LNCaP clone FGC (cell line): ENCODE measurements at regions not wholly inside any gene's neighbourhood (a gene's known extent, or its start where the extent isn't known, plus 50 kb on each side); places are given as distances from the start of the nearest gene placed in this dataset.

Experiments used
- DNase-seq: peaks from one replicate; pipeline ENCODE4 v3.0.0-alpha.2; 2011; ENCODE audit warnings: low read depth
- H3K4me3 ChIP-seq: 2 replicates; pipeline ENCODE4 v1.5.1; 2011; ENCODE audit warnings: mild to moderate bottlenecking, low read depth, low read length, control low read depth
- TF ChIP-seq, protein P1 (sequence below): IDR thresholded peaks from 2 replicates; pipeline ENCODE4 v1.5.1; 2012; ENCODE audit warnings: mild to moderate bottlenecking; ENCODE audit not compliant: control insufficient read depth, insufficient read depth; ENCODE audit errors: extremely low read depth

DNA sequence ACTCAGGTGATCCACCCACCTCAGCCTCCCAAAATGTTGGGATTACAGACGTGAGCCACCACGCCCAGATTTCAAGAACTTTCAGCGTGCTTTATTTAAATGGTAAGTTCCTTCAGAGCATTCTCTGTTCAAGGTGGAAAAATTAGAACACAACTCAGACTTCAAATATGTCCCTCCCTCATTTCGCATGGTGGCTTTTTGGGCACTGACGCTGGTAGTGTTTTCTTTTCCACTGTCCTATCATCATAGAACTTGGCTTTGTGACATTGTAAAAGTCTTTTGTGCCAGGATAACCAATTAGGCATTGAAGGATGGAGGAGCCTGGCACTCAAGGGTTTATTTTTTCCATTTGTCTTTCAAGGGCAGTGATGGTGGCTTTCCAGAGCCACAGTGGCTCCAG is 190.8 kb downstream of the NUAK1 start:
- no peak for DNase-seq
- no peak overlapping the region for H3K4me3 ChIP-seq
- TF ChIP-seq, protein P1, sequence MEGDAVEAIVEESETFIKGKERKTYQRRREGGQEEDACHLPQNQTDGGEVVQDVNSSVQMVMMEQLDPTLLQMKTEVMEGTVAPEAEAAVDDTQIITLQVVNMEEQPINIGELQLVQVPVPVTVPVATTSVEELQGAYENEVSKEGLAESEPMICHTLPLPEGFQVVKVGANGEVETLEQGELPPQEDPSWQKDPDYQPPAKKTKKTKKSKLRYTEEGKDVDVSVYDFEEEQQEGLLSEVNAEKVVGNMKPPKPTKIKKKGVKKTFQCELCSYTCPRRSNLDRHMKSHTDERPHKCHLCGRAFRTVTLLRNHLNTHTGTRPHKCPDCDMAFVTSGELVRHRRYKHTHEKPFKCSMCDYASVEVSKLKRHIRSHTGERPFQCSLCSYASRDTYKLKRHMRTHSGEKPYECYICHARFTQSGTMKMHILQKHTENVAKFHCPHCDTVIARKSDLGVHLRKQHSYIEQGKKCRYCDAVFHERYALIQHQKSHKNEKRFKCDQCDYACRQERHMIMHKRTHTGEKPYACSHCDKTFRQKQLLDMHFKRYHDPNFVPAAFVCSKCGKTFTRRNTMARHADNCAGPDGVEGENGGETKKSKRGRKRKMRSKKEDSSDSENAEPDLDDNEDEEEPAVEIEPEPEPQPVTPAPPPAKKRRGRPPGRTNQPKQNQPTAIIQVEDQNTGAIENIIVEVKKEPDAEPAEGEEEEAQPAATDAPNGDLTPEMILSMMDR, result no peak

DNA sequence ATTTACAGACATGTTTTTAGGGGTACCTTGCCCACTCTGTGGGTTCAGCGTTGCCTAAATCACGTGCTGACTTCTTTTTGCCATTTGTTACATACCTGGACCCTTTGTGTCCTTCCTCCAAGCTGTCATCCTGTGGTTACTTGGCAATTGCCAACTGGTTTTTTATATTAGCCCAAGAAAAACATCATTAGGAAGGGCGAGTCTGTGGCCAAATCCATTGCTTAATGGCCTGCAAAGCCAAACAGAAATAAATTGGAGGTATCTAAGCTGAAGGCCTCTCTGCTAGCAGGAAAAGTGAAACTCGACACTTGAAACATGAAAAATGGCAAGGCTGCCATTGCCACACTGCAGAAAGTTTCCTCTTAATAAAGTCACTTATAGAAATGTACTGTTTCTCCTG is 190.4 kb downstream of the NUAK1 start:
- DNase-seq, result no peak
- TF ChIP-seq, protein P1, result no peak
- no peak overlapping the region for H3K4me3 ChIP-seq

GRCh38 chr12:105949391-105949790 is 189.4 kb downstream of the NUAK1 start:
- TF ChIP-seq, protein P1, result no peak

DNA sequence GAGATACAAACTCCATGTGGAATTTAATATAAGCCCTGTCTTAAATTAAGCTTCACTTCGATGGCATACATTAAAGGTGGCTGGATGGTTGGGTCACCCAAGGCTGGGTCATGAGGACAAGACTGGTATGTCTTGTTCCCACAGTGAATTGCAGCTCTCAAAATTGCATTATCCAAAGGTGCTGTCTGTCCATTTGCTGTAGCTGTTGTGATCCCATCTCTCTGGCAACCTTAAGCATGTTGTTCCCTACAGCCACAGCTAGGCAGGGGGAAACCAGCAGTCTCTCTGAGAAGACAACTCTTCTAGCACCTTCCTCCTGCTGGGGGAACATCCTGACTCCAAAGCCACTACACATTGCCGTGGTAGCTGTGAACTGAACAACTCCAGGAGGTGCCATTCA is 187.0 kb downstream of the NUAK1 start:
- H3K4me3 ChIP-seq, result no peak overlapping the region
- TF ChIP-seq, protein P1, result no peak
- DNase-seq, result no peak

More at GRCh38 chr12:105949391-105949790, 189.4 kb downstream of the NUAK1 start:
- DNase-seq, result no peak
- H3K4me3 ChIP-seq, result no peak overlapping the region

GRCh38 chr12:105954951-105955931 is 183.5 kb downstream of the NUAK1 start:
- H3K4me3 ChIP-seq, result no peak overlapping the region
- TF ChIP-seq, protein P1, result no peak
- DNase-seq, result no peak

DNA sequence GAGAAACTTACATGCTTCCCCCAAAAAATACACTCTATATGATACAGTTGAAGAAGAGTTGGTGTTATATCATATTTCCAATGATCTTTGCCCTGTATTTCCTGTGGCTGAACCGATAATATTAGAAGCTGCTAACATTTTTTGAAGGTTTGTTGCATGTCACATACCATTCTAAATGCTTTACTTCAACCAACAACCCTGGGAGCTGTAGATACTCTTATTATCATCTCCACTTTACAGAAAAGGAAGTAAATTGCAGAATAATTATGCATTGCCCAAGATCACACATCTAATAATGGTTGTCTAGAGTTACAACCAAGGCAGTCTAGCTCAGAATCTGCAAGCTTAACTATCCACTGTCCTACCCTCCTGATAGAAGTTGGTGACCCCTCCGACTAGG is 182.8 kb downstream of the NUAK1 start:
- H3K4me3 ChIP-seq, result no peak overlapping the region
- DNase-seq, result no peak
- TF ChIP-seq, protein P1, result no peak
